WTC11 (cell line): ENCODE measurements at regions not wholly inside any gene's neighbourhood (a gene's known extent, or its start where the extent isn't known, plus 50 kb on each side); places are given as distances from the start of the nearest gene placed in this dataset.

ENCODE experiments used
- ATAC-seq: fragments of 200-7000 bp; cut with Tn5 transposase; 2 replicates; pipeline ENCODE4 v1.10.0; 2021; ENCODE audit warnings: mild to moderate bottlenecking, moderate library complexity
- CTCF ChIA-PET: fragments of 300-600 bp; sonication (Branson Sonifier 250); formaldehyde crosslinking; loops from one replicate; lab custom pipeline; 2021; ENCODE audit warnings: antibody characterized with exemption; lab: Charles Lee
- POLR2A ChIA-PET: fragments of 350-600 bp; sonication (Branson Sonifier 250); formaldehyde crosslinking; loops from one replicate; lab custom pipeline; 2021; ENCODE audit warnings: antibody characterized with exemption; lab: Charles Lee
- DNase-seq: peaks from one replicate; pipeline ENCODE4 v3.0.0; 2021; ENCODE audit warnings: low spot score
- H3K27ac Mint-ChIP-seq: 2 replicates; pipeline ENCODE4 v1.8.0; 2021; ENCODE audit warnings: mixed read lengths
- H3K27me3 Mint-ChIP-seq: 2 replicates; pipeline ENCODE4 v1.8.0; 2021; ENCODE audit warnings: low read depth, mild to moderate bottlenecking, moderate library complexity, mixed read lengths
- H3K36me3 Mint-ChIP-seq: 2 replicates; pipeline ENCODE4 v1.8.0; 2021; ENCODE audit warnings: mixed read lengths
- H3K4me1 Mint-ChIP-seq: 2 replicates; pipeline ENCODE4 v1.8.0; 2022; ENCODE audit warnings: mixed read lengths
- H3K4me3 Mint-ChIP-seq: 2 replicates; pipeline ENCODE4 v1.8.0; 2021; ENCODE audit warnings: mild to moderate bottlenecking, moderate library complexity, mixed read lengths
- H3K9me3 Mint-ChIP-seq: 2 replicates; pipeline ENCODE4 v1.8.0; 2021; ENCODE audit warnings: mixed read lengths
- AR ChIP-seq: fragments of 250-450 bp; sonication (Bioruptor Pico); IDR thresholded peaks from 2 replicates; pipeline ENCODE4 v1.9.0; 2021; ENCODE audit warnings: mild to moderate bottlenecking
- CBFB ChIP-seq: sonication (generic); formaldehyde crosslinking; IDR thresholded peaks from 2 replicates; pipeline ENCODE4 v1.8.1; 2022; ENCODE audit warnings: mild to moderate bottlenecking, low read depth, missing genetic modification reagents
- CREB1 ChIP-seq: sonication (generic); formaldehyde crosslinking; IDR thresholded peaks from 2 replicates; pipeline ENCODE4 v1.8.0; 2023; ENCODE audit warnings: mild to moderate bottlenecking, missing genetic modification reagents
- E2F1 ChIP-seq: sonication (generic); formaldehyde crosslinking; IDR thresholded peaks from 2 replicates; pipeline ENCODE4 v1.8.0; 2022; ENCODE audit warnings: mild to moderate bottlenecking, missing genetic modification reagents
- ERG ChIP-seq: fragments of 250-450 bp; sonication (Bioruptor Pico); IDR thresholded peaks from 2 replicates; pipeline ENCODE4 v1.8.0; 2021; ENCODE audit warnings: mild to moderate bottlenecking
- ESRRA ChIP-seq: sonication (generic); formaldehyde crosslinking; IDR thresholded peaks from 2 replicates; pipeline ENCODE4 v1.8.1; 2022; ENCODE audit warnings: mild to moderate bottlenecking, missing genetic modification reagents, borderline replicate concordance
- FOXJ3 ChIP-seq: sonication (generic); formaldehyde crosslinking; IDR thresholded peaks from 2 replicates; pipeline ENCODE4 v1.9.0; 2021; ENCODE audit warnings: missing genetic modification reagents, mild to moderate bottlenecking, borderline replicate concordance
- HMGA2 ChIP-seq: fragments of 250-450 bp; sonication (Bioruptor Pico); IDR thresholded peaks from 2 replicates; pipeline ENCODE4 v1.4.0; 2021; ENCODE audit warnings: mild to moderate bottlenecking, moderate library complexity
- IRF1 ChIP-seq: sonication (generic); formaldehyde crosslinking; IDR thresholded peaks from 2 replicates; pipeline ENCODE4 v1.8.0; 2023; ENCODE audit warnings: missing genetic modification reagents
- JAZF1 ChIP-seq: fragments of 250-450 bp; sonication (Bioruptor Pico); IDR thresholded peaks from 2 replicates; pipeline ENCODE4 v1.9.0; 2021; ENCODE audit warnings: moderate library complexity, mild to moderate bottlenecking, inconsistent platforms
- JUN ChIP-seq: sonication (generic); formaldehyde crosslinking; IDR thresholded peaks from 2 replicates; pipeline ENCODE4 v1.8.0; 2023; ENCODE audit warnings: mild to moderate bottlenecking, missing genetic modification reagents
- MXD4 ChIP-seq: fragments of 250-450 bp; sonication (Bioruptor Pico); IDR thresholded peaks from 2 replicates; pipeline ENCODE4 v1.8.0; 2021; ENCODE audit warnings: mild to moderate bottlenecking, moderate library complexity, borderline replicate concordance
- NR1H2 ChIP-seq: sonication (generic); formaldehyde crosslinking; IDR thresholded peaks from 2 replicates; pipeline ENCODE4 v1.9.0; 2021; ENCODE audit warnings: mild to moderate bottlenecking, moderate library complexity, missing genetic modification reagents
- PRRX2 ChIP-seq: fragments of 250-450 bp; sonication (Bioruptor Pico); IDR thresholded peaks from 2 replicates; pipeline ENCODE4 v1.8.0; 2021; ENCODE audit warnings: mild to moderate bottlenecking
- RORB ChIP-seq: fragments of 250-450 bp; sonication (Bioruptor Pico); IDR thresholded peaks from 2 replicates; pipeline ENCODE4 v1.9.0; 2021; ENCODE audit warnings: mild to moderate bottlenecking
- ZBTB43 ChIP-seq: sonication (generic); formaldehyde crosslinking; IDR thresholded peaks from 2 replicates; pipeline ENCODE4 v1.8.1; 2023; ENCODE audit warnings: mild to moderate bottlenecking, missing genetic modification reagents
- ZNF263 ChIP-seq: sonication (generic); formaldehyde crosslinking; IDR thresholded peaks from 2 replicates; pipeline ENCODE4 v1.8.1; 2022; ENCODE audit warnings: low read depth, mild to moderate bottlenecking, moderate library complexity, missing genetic modification reagents
- ZNF425 ChIP-seq: fragments of 250-450 bp; sonication (Bioruptor Pico); conservative IDR thresholded peaks from 2 replicates; pipeline ENCODE4 v1.9.0; 2021; ENCODE audit warnings: mild to moderate bottlenecking

GRCh38 chr10:90982406-90983008 is 61.6 kb upstream of the ANKRD1 start (continued):
- TF ChIP-seq IRF1 (CRISPR knock-in tag), result no peak
- no peak for TF ChIP-seq ZNF425
- no peak for TF ChIP-seq MXD4 (CRISPR knock-in tag)
- TF ChIP-seq, all 79 proteins: peak for 0

- Mint-ChIP-seq H3K9me3 (no peaks in the 10 kb centered on the region), H3K4me1 (no peaks in the 10 kb centered on the region), H3K27me3 (peaks cover 16% of the 10 kb centered on the region), H3K36me3 (no peaks in the 10 kb centered on the region), H3K4me3 (no peak overlapping the region), H3K27ac (no peak overlapping the region)
- POLR2A ChIA-PET, result no interaction called here
- ATAC-seq, result peak; percentile 43
- no peak for DNase-seq
- CTCF ChIA-PET, result no interaction called here
- no peak for TF ChIP-seq HMGA2 (CRISPR knock-in tag)
- no peak for TF ChIP-seq AR (CRISPR knock-in tag)
- TF ChIP-seq ZNF263, result no peak
- no peak for TF ChIP-seq RORB (CRISPR knock-in tag)
- no peak for TF ChIP-seq MXD4 (CRISPR knock-in tag)
- TF ChIP-seq ESRRA (CRISPR knock-in tag), result no peak
- no peak for TF ChIP-seq ERG (CRISPR knock-in tag)
- no peak for TF ChIP-seq ZNF425
- TF ChIP-seq E2F1, result no peak
- TF ChIP-seq JUN (CRISPR knock-in tag), result no peak
Measured at GRCh38 chr10:90983914-90984549, 63.1 kb upstream of the ANKRD1 start.

GRCh38 chr10:90984898-90985297 is 64.0 kb upstream of the ANKRD1 start:
- no peak overlapping the region for H3K4me3 Mint-ChIP-seq
- peaks cover 15% of the 10 kb centered on the region for H3K27me3 Mint-ChIP-seq
- ATAC-seq, result no peak
- H3K4me1 Mint-ChIP-seq, result no peaks in the 10 kb centered on the region
- no peak overlapping the region for H3K27ac Mint-ChIP-seq
- CTCF ChIA-PET, result no interaction called here
- no peaks in the 10 kb centered on the region for H3K9me3 Mint-ChIP-seq
- no peak for DNase-seq
- H3K36me3 Mint-ChIP-seq, result no peaks in the 10 kb centered on the region
- POLR2A ChIA-PET, result interaction anchor here (0.5 kb wide), 1 partner anchor 24 kb away, joined by 4 read pairs; no protein-coding TSS in a partner anchor
- TF ChIP-seq ZBTB43 (CRISPR knock-in tag), result no peak
- no peak for TF ChIP-seq PRRX2
- TF ChIP-seq JAZF1, result no peak
- no peak for TF ChIP-seq CREB1 (CRISPR knock-in tag)
- no peak for TF ChIP-seq JUN (CRISPR knock-in tag)
- TF ChIP-seq FOXJ3 (CRISPR knock-in tag), result no peak
- no peak for TF ChIP-seq CBFB (CRISPR knock-in tag)
- no peak for TF ChIP-seq NR1H2 (CRISPR knock-in tag)
- TF ChIP-seq ZNF263, result no peak
